ENCODE measurements at regions not wholly inside any gene's neighbourhood (a gene's known extent, or its start where the extent isn't known, plus 50 kb on each side); places are given as distances from the start of the nearest gene placed in this dataset.

GRCh38 chr5:97544240-97544639 is 361.2 kb upstream of the RIOK2 start:
- Histone ChIP-seq H3K4me3 (IDR thresholded peaks at IDR 0.05; ENCODE audit: insufficient read depth, low read depth, low read length) (no peak overlapping the region), H3K4me1 (ENCODE audit: low read depth, poor library complexity, severe bottlenecking) (peaks cover 8% of the 10 kb centered on the region), H3K27ac (no peak overlapping the region), H3K79me2 (ENCODE audit: insufficient read depth, low read depth) (no peaks in the 10 kb centered on the region), H3K9ac (no peak overlapping the region), H3K27me3 (ENCODE audit: insufficient read depth, low read depth) (no peaks in the 10 kb centered on the region), H2AFZ (ENCODE audit: low read depth) (no peak overlapping the region), H3K4me2 (no peak overlapping the region), H4K20me1 (ENCODE audit: insufficient read depth) (no peaks in the 10 kb centered on the region), H3K36me3 (ENCODE audit: insufficient read depth) (no peaks in the 10 kb centered on the region)
- no peak for TF ChIP-seq CTCF (conservative IDR thresholded peaks at IDR 0.05; ENCODE audit: low read depth, low read length)

GRCh38 chr5:97544678-97545077 is 361.6 kb upstream of the RIOK2 start:
- Histone ChIP-seq H3K4me3 (IDR thresholded peaks at IDR 0.05; ENCODE audit: insufficient read depth, low read depth, low read length) (no peak overlapping the region), H3K36me3 (ENCODE audit: insufficient read depth) (no peaks in the 10 kb centered on the region), H3K27me3 (ENCODE audit: insufficient read depth, low read depth) (no peaks in the 10 kb centered on the region), H3K4me1 (ENCODE audit: low read depth, poor library complexity, severe bottlenecking) (peaks cover 8% of the 10 kb centered on the region), H3K9ac (no peak overlapping the region), H3K27ac (no peak overlapping the region), H4K20me1 (ENCODE audit: insufficient read depth) (no peaks in the 10 kb centered on the region), H3K79me2 (ENCODE audit: insufficient read depth, low read depth) (no peaks in the 10 kb centered on the region), H2AFZ (ENCODE audit: low read depth) (no peak overlapping the region), H3K4me2 (no peak overlapping the region)
- TF ChIP-seq CTCF (conservative IDR thresholded peaks at IDR 0.05; ENCODE audit: low read depth, low read length), result no peak

- no peak for TF ChIP-seq CTCF (conservative IDR thresholded peaks at IDR 0.05; ENCODE audit: low read depth, low read length)
- Histone ChIP-seq H3K79me2 (ENCODE audit: insufficient read depth, low read depth) (no peaks in the 10 kb centered on the region), H3K4me2 (no peak overlapping the region)
Observed at GRCh38 chr5:97545446-97545845, 362.4 kb upstream of the RIOK2 start.

GRCh38 chr5:97545886-97546535 is 363.0 kb upstream of the RIOK2 start:
- Histone ChIP-seq H3K4me1 (ENCODE audit: low read depth, poor library complexity, severe bottlenecking) (peaks cover 8% of the 10 kb centered on the region), H3K27ac (no peak overlapping the region), H3K4me3 (IDR thresholded peaks at IDR 0.05; ENCODE audit: insufficient read depth, low read depth, low read length) (no peak overlapping the region), H3K79me2 (ENCODE audit: insufficient read depth, low read depth) (no peaks in the 10 kb centered on the region), H3K4me2 (no peak overlapping the region), H2AFZ (ENCODE audit: low read depth) (no peak overlapping the region), H4K20me1 (ENCODE audit: insufficient read depth) (no peaks in the 10 kb centered on the region), H3K9ac (no peak overlapping the region), H3K36me3 (ENCODE audit: insufficient read depth) (no peaks in the 10 kb centered on the region), H3K27me3 (ENCODE audit: insufficient read depth, low read depth) (no peaks in the 10 kb centered on the region)
- TF ChIP-seq CTCF (conservative IDR thresholded peaks at IDR 0.05; ENCODE audit: low read depth, low read length), result no peak

More at GRCh38 chr5:97545446-97545845, 362.4 kb upstream of the RIOK2 start:
- Histone ChIP-seq H3K9ac (no peak overlapping the region), H3K27me3 (ENCODE audit: insufficient read depth, low read depth) (no peaks in the 10 kb centered on the region), H3K4me1 (ENCODE audit: low read depth, poor library complexity, severe bottlenecking) (peaks cover 8% of the 10 kb centered on the region), H3K27ac (no peak overlapping the region), H3K4me3 (IDR thresholded peaks at IDR 0.05; ENCODE audit: insufficient read depth, low read depth, low read length) (no peak overlapping the region), H2AFZ (ENCODE audit: low read depth) (no peak overlapping the region), H3K36me3 (ENCODE audit: insufficient read depth) (no peaks in the 10 kb centered on the region), H4K20me1 (ENCODE audit: insufficient read depth) (no peaks in the 10 kb centered on the region)

All from KMS-11 (cell line).